Spleen (tissue), 11 donors: ENCODE measurements at regions not wholly inside any gene's neighbourhood (a gene's known extent, or its start where the extent isn't known, plus 50 kb on each side); places are given as distances from the start of the nearest gene placed in this dataset.

ENCODE experiments used
- DNase-seq: peaks from one replicate; pipeline ENCODE4 v3.0.0-alpha.2; 2020
- H3K27ac ChIP-seq, 8 donors: fragments of 200-600 bp; sonication (generic) in 7 of 8; 1 replicate in 4 of 8; 2 replicates in 4 of 8; pipeline versions ENCODE4 v1.5.0 to v1.8.0; 2016 to 2021; ENCODE audit warnings: inconsistent platforms in 4 of 8, mild to moderate bottlenecking in 4 of 8, moderate library complexity in 1 of 8
- H3K27me3 ChIP-seq, 7 donors: fragments of 200-600 bp; sonication (generic) in 6 of 7; replicated peaks in 1 of 7; 1 replicate in 4 of 7; 2 replicates in 3 of 7; pipeline versions ENCODE4 v1.5.0 to v1.8.0; 2016 to 2021; ENCODE audit warnings: inconsistent platforms in 3 of 7, mild to moderate bottlenecking in 1 of 7
- H3K36me3 ChIP-seq, 6 donors: fragments of 200-600 bp; sonication (generic) in 5 of 6; 1 replicate in 4 of 6; 2 replicates in 2 of 6; pipeline versions ENCODE4 v1.5.0 to v1.8.0; 2016 to 2021; ENCODE audit warnings: inconsistent platforms in 2 of 6
- H3K4me1 ChIP-seq, 6 donors: fragments of 200-600 bp; sonication (generic) in 5 of 6; 1 replicate in 3 of 6; 2 replicates in 3 of 6; pipeline versions ENCODE4 v1.5.0 to v1.8.0; 2016 to 2021; ENCODE audit warnings: inconsistent platforms in 3 of 6
- H3K4me3 ChIP-seq, 8 donors: fragments of 200-600 bp; sonication (generic) in 7 of 8; 1 replicate in 4 of 8; 2 replicates in 4 of 8; pipeline versions ENCODE4 v1.5.0 to v1.8.0; 2016 to 2021; ENCODE audit warnings: inconsistent platforms in 4 of 8, mild to moderate bottlenecking in 4 of 8, moderate library complexity in 2 of 8
- H3K9me3 ChIP-seq, 8 donors: fragments of 200-600 bp; sonication (generic) in 7 of 8; 1 replicate in 4 of 8; 2 replicates in 4 of 8; pipeline versions ENCODE4 v1.5.0 to v1.8.0; 2016 to 2021; ENCODE audit warnings: inconsistent platforms in 4 of 8
- CTCF ChIP-seq, 11 experiments: fragments of 200-600 bp in 7 of 11; fragments of 450-650 bp in 4 of 11; sonication (generic) in 4 of 11; IDR thresholded peaks in 8 of 11; conservative IDR thresholded peaks in 3 of 11; 1 replicate in 7 of 11; 2 replicates in 4 of 11; pipeline versions ENCODE4 v1.4.0 to v1.8.0; 2016 to 2021; ENCODE audit warnings: antibody characterized with exemption in 11 of 11, inconsistent platforms in 4 of 11, mild to moderate bottlenecking in 1 of 11
- POLR2A ChIP-seq, 3 donors: fragments of 450-650 bp; IDR thresholded peaks; one replicate each; pipeline ENCODE4 v1.5.1; 2017; ENCODE audit warnings: antibody characterized with exemption in 3 of 3, mild to moderate bottlenecking in 1 of 3
- POLR2AphosphoS5 ChIP-seq, 3 donors: sonication (generic); formaldehyde crosslinking; IDR thresholded peaks; one replicate each; pipeline ENCODE4 v1.5.1; 2017; ENCODE audit warnings: antibody characterized with exemption in 3 of 3
- WGBS, 5 donors: extraction: QIAGEN DNeasy Blood & Tissue Kit in 3 of 5; methylation state at CpG; one replicate each; pipeline versions ENCODE4 v1.1.5 to v1.1.7; 2013 to 2018; 5-methylcytosine and 5-hydroxymethylcytosine counted together
- intact Hi-C: fragments of 100-400 bp; cut with DNase I; formaldehyde crosslinking; loops from one replicate; pipeline ENCODE4 v1.15.0; 2023; ENCODE audit warnings: low total_unique reads
- donor health status: healthy with polysubstance abuse.
- donor health status: DM: no; HTN: no; CAD: no; lungs with moderate emphysema.
- donor health status: DM: no; HTN: no; CAD: no.
- donor health status: Bipolar disorder and iron deficiency.
- donor health status: healthy.
- donor health status: DM: no; HTN: no; CAD: no.
- donor health status: DM: yes; HTN: yes; CAD: no.

- no peak for TF ChIP-seq CTCF (IDR thresholded peaks at IDR 0.05 in 8 of 11, conservative IDR thresholded peaks at IDR 0.05 in 3 of 11)
- DNase-seq = no peak
- Histone ChIP-seq H3K36me3 (no peaks in the 10 kb centered on the region), H3K27ac (no peak overlapping the region), H3K4me3 (no peak overlapping the region), H3K27me3 (no peaks in the 10 kb centered on the region), H3K9me3 (peaks cover 0 to 6% (median 0%) of the 10 kb centered on the region in 8 donors), H3K4me1 (no peaks in the 10 kb centered on the region)
- intact Hi-C loops = no loop called here
Measured at GRCh38 chr2:223166215-223166493, 114.2 kb downstream of the KCNE4 start.

GRCh38 chr2:223166983-223167650 lies 115.1 kb downstream of the KCNE4 start:
- Histone ChIP-seq H3K4me1 (no peaks in the 10 kb centered on the region), H3K27ac (no peak overlapping the region), H3K36me3 (no peaks in the 10 kb centered on the region), H3K27me3 (no peaks in the 10 kb centered on the region), H3K9me3 (peaks cover 0 to 6% (median 0%) of the 10 kb centered on the region in 8 donors), H3K4me3 (no peak overlapping the region)
- intact Hi-C loops = no loop called here
- TF ChIP-seq POLR2A (IDR thresholded peaks at IDR 0.05) (no peak), CTCF (IDR thresholded peaks at IDR 0.05 in 8 of 11, conservative IDR thresholded peaks at IDR 0.05 in 3 of 11) (no peak), POLR2AphosphoS5 (IDR thresholded peaks at IDR 0.05) (no peak)
- no peak for DNase-seq
- 78 to 89% (median 85%) methylated on average over 6 of the region's 6 CpGs for WGBS, 5 donors

- H3K9me3 ChIP-seq = peaks cover 0 to 6% (median 0%) of the 10 kb centered on the region in 8 donors
- no peaks in the 10 kb centered on the region for H3K4me1 ChIP-seq
- H3K27me3 ChIP-seq = no peaks in the 10 kb centered on the region
- no peaks in the 10 kb centered on the region for H3K36me3 ChIP-seq
- no peak overlapping the region for H3K27ac ChIP-seq
- no peak overlapping the region for H3K4me3 ChIP-seq
- intact Hi-C loops = no loop called here
- TF ChIP-seq CTCF (IDR thresholded peaks at IDR 0.05 in 8 of 11, conservative IDR thresholded peaks at IDR 0.05 in 3 of 11) (no peak), POLR2AphosphoS5 (IDR thresholded peaks at IDR 0.05) (no peak), POLR2A (IDR thresholded peaks at IDR 0.05) (no peak)
- WGBS, 5 donors = 50 to 66% (median 62%) methylated on average over 6 of the region's 6 CpGs
- DNase-seq = no peak
Measured at GRCh38 chr2:223169830-223170605, 118.0 kb downstream of the KCNE4 start.

- no peak for DNase-seq
- H3K27me3 ChIP-seq = no peaks in the 10 kb centered on the region
- no peaks in the 10 kb centered on the region for H3K36me3 ChIP-seq
- H3K4me3 ChIP-seq = no peak overlapping the region
- no peaks in the 10 kb centered on the region for H3K9me3 ChIP-seq
- H3K27ac ChIP-seq = no peak overlapping the region
- WGBS, 5 donors = 53 to 73% (median 60%) methylated on average over 2 of the region's 2 CpGs
- intact Hi-C loops = no loop called here
- no peaks in the 10 kb centered on the region for H3K4me1 ChIP-seq
- TF ChIP-seq POLR2AphosphoS5 (IDR thresholded peaks at IDR 0.05) = no peak
- TF ChIP-seq CTCF (IDR thresholded peaks at IDR 0.05 in 8 of 11, conservative IDR thresholded peaks at IDR 0.05 in 3 of 11) = no peak
- TF ChIP-seq POLR2A (IDR thresholded peaks at IDR 0.05) = no peak
Measured at GRCh38 chr2:223176970-223177369, 125.0 kb downstream of the KCNE4 start.
